H1 (cell line): ENCODE measurements at regions not wholly inside any gene's neighbourhood (a gene's known extent, or its start where the extent isn't known, plus 50 kb on each side); places are given as distances from the start of the nearest gene placed in this dataset.

Experiments
- CTCF ChIA-PET: fragments of 300-600 bp; sonication (Branson Sonifier 250); formaldehyde crosslinking; loops from one replicate; lab custom pipeline; 2021; ENCODE audit not compliant: partially characterized antibody; lab: Charles Lee
- POLR2A ChIA-PET: fragments of 300-600 bp; sonication (Branson Sonifier 250); formaldehyde crosslinking; loops from one replicate; lab custom pipeline; 2021; ENCODE audit warnings: inconsistent platforms; ENCODE audit not compliant: partially characterized antibody; lab: Charles Lee
- DNase-seq, 2 experiments: peaks; one replicate each; pipeline versions ENCODE4 v3.0.0 to v3.0.0-alpha.2; 2010 to 2022; ENCODE audit warnings: low spot score in 2 of 2, low read depth in 1 of 2, mixed read lengths in 1 of 2
- FAIRE-seq: peaks from 2 replicates; lab custom pipeline; 2011; peaks lifted over from hg19 to GRCh38; lab: Jason Lieb, UNC
- H2AFZ ChIP-seq: 2 replicates; pipeline ENCODE4 v1.8.1; 2012; ENCODE audit warnings: low read length, inconsistent platforms
- H2AK5ac ChIP-seq: 2 replicates; pipeline ENCODE4 v1.6.1; 2013; ENCODE audit warnings: low read depth, low read length
- H2BK120ac ChIP-seq: replicated peaks from 2 replicates; pipeline ENCODE3; 2013; ENCODE audit warnings: low read depth, low read length, inconsistent platforms
- H2BK12ac ChIP-seq: 2 replicates; pipeline ENCODE4 v1.6.1; 2013; ENCODE audit warnings: low read depth, low read length
- H2BK15ac ChIP-seq: 2 replicates; pipeline ENCODE4 v1.6.1; 2013; ENCODE audit warnings: low read length
- H2BK20ac ChIP-seq: 2 replicates; pipeline ENCODE4 v1.6.1; 2013; ENCODE audit warnings: low read length
- H2BK5ac ChIP-seq: 2 replicates; pipeline ENCODE4 v1.6.1; 2013; ENCODE audit warnings: low read depth, low read length
- H3K14ac ChIP-seq: 2 replicates; pipeline ENCODE4 v1.6.1; 2013; ENCODE audit warnings: inconsistent platforms; ENCODE audit not compliant: insufficient read length
- H3K18ac ChIP-seq: 2 replicates; pipeline ENCODE4 v1.6.1; 2013; ENCODE audit warnings: low read length; ENCODE audit errors: extremely low read depth
- H3K23ac ChIP-seq: 2 replicates; pipeline ENCODE4 v1.6.1; 2013; ENCODE audit warnings: inconsistent platforms; ENCODE audit not compliant: insufficient read length
- H3K23me2 ChIP-seq: 2 replicates; pipeline ENCODE4 v1.6.1; 2013; ENCODE audit warnings: low read depth, low read length
- H3K27ac ChIP-seq: 2 replicates; pipeline ENCODE4 v1.6.1; 2011; ENCODE audit warnings: low read depth, low read length, inconsistent platforms
- H3K27me3 ChIP-seq, 4 experiments: replicated peaks in 1 of 4; 1 replicate in 1 of 4; 2 replicates in 3 of 4; pipeline versions ENCODE4 v1.6.1 to v1.8.1; 2011 to 2013; ENCODE audit warnings: low read length in 3 of 4, mild to moderate bottlenecking in 3 of 4, inconsistent platforms in 2 of 4, mixed read lengths in 2 of 4, moderate library complexity in 1 of 4; ENCODE audit not compliant: control insufficient read depth in 3 of 4, insufficient read depth in 3 of 4; ENCODE audit errors: extremely low read depth in 1 of 4
- H3K36me3 ChIP-seq, 4 experiments: 2 replicates each; pipeline versions ENCODE4 v1.6.1 to v1.8.1; 2011 to 2013; ENCODE audit warnings: mild to moderate bottlenecking in 4 of 4, low read length in 3 of 4, moderate library complexity in 2 of 4, control low read depth in 1 of 4, inconsistent platforms in 1 of 4; ENCODE audit not compliant: insufficient read depth in 4 of 4, control insufficient read depth in 2 of 4
- H3K4ac ChIP-seq: replicated peaks from 2 replicates; pipeline ENCODE3; 2013; ENCODE audit warnings: low read length, low read depth, mixed read lengths, inconsistent platforms; ENCODE audit not compliant: insufficient read length
- H3K4me1 ChIP-seq, 4 experiments: replicated peaks in 1 of 4; 1 replicate in 1 of 4; 2 replicates in 3 of 4; pipeline versions ENCODE4 v1.6.1 to v1.8.1; 2011 to 2013; ENCODE audit warnings: low read length in 3 of 4, inconsistent platforms in 2 of 4, mixed read lengths in 1 of 4; ENCODE audit not compliant: insufficient read depth in 4 of 4, control insufficient read depth in 3 of 4
- H3K4me2 ChIP-seq, 2 experiments: 2 replicates each; pipeline versions ENCODE4 v1.6.1 to v1.8.1; 2011 to 2013; ENCODE audit warnings: low read depth in 2 of 2, low read length in 2 of 2, control low read depth in 1 of 2, inconsistent platforms in 1 of 2, mild to moderate bottlenecking in 1 of 2; ENCODE audit not compliant: insufficient read depth in 1 of 2
- H3K4me3 ChIP-seq, 4 experiments: fragments of 200-600, 300-600 bp in 1 of 4; sonication (generic), shearing (Covaris generic), sonication (Bioruptor Twin) in 1 of 4; 2 replicates each; pipeline versions ENCODE4 v1.5.1 to v1.8.1; 2011 to 2016; ENCODE audit warnings: low read length in 4 of 4, low read depth in 3 of 4, control low read depth in 2 of 4, inconsistent platforms in 2 of 4, mild to moderate bottlenecking in 2 of 4, mixed read lengths in 1 of 4, moderate library complexity in 1 of 4; ENCODE audit not compliant: insufficient read depth in 2 of 4; ENCODE audit errors: extremely low read depth in 1 of 4
- H3K56ac ChIP-seq: replicated peaks from 2 replicates; pipeline ENCODE3; 2013; ENCODE audit warnings: low read depth, mild to moderate bottlenecking, mixed read lengths, low read length, inconsistent platforms; ENCODE audit not compliant: insufficient read length
- H3K79me1 ChIP-seq: 2 replicates; pipeline ENCODE4 v1.6.1; 2013; ENCODE audit warnings: low read depth, low read length, control low read depth
- H3K79me2 ChIP-seq, 2 experiments: 2 replicates each; pipeline versions ENCODE4 v1.6.1 to v1.8.1; 2012 to 2013; ENCODE audit warnings: low read length in 2 of 2, mild to moderate bottlenecking in 2 of 2, inconsistent platforms in 1 of 2; ENCODE audit not compliant: insufficient read depth in 2 of 2, control insufficient read depth in 1 of 2
- H3K9ac ChIP-seq, 4 experiments: replicated peaks in 1 of 4; 1 replicate in 1 of 4; 2 replicates in 3 of 4; pipeline versions ENCODE4 v1.6.1 to v1.8.1; 2011 to 2013; ENCODE audit warnings: low read depth in 3 of 4, low read length in 3 of 4, control low read depth in 2 of 4, mild to moderate bottlenecking in 2 of 4, moderate library complexity in 2 of 4, inconsistent platforms in 1 of 4; ENCODE audit errors: extremely low read depth in 1 of 4
- H3K9me3 ChIP-seq, 2 experiments: 2 replicates each; pipeline versions ENCODE4 v1.6.1 to v1.8.1; 2012 to 2013; ENCODE audit warnings: mild to moderate bottlenecking in 2 of 2, moderate library complexity in 2 of 2, control low read depth in 1 of 2, inconsistent platforms in 1 of 2, low read depth in 1 of 2, low read length in 1 of 2, mixed read lengths in 1 of 2; ENCODE audit not compliant: insufficient read depth in 2 of 2
- H4K20me1 ChIP-seq, 2 experiments: replicated peaks in 1 of 2; 2 replicates each; pipeline versions ENCODE3 to v1.8.1; 2011 to 2013; ENCODE audit warnings: inconsistent platforms in 2 of 2, low read length in 2 of 2, mild to moderate bottlenecking in 1 of 2; ENCODE audit not compliant: insufficient read depth in 2 of 2, control insufficient read depth in 1 of 2
- H4K5ac ChIP-seq: 2 replicates; pipeline ENCODE4 v1.6.1; 2013; ENCODE audit warnings: low read length, low read depth, mixed read lengths, inconsistent platforms; ENCODE audit not compliant: insufficient read length
- H4K8ac ChIP-seq: 2 replicates; pipeline ENCODE4 v1.8.0; 2013; ENCODE audit warnings: mild to moderate bottlenecking, moderate library complexity, low read length, inconsistent platforms; ENCODE audit not compliant: insufficient read depth; ENCODE audit errors: extremely low read depth
- H4K91ac ChIP-seq: replicated peaks from 2 replicates; pipeline ENCODE3; 2013; ENCODE audit warnings: low read length, mixed read lengths, inconsistent platforms; ENCODE audit not compliant: insufficient read length
- ATF2 ChIP-seq: IDR thresholded peaks from 2 replicates; pipeline ENCODE4 v1.6.1; 2012; ENCODE audit warnings: low read length, inconsistent platforms
- BRCA1 ChIP-seq: IDR thresholded peaks from 2 replicates; pipeline ENCODE4 v1.6.1; 2012; ENCODE audit warnings: low read depth, low read length, improper control_type of control experiment
- FOSL1 ChIP-seq: IDR thresholded peaks from 2 replicates; pipeline ENCODE4 v1.6.1; 2011; ENCODE audit warnings: mild to moderate bottlenecking, low read depth, low read length, moderate library complexity; ENCODE audit not compliant: insufficient read depth
- GTF2F1 ChIP-seq: IDR thresholded peaks from 2 replicates; pipeline ENCODE4 v1.6.1; 2012; ENCODE audit warnings: low read depth, low read length, improper control_type of control experiment, borderline replicate concordance
- KDM1A ChIP-seq: fragments of 200-600, 300-600 bp; sonication (generic); IDR thresholded peaks from 2 replicates; pipeline ENCODE4 v1.7.1; 2016; ENCODE audit warnings: mild to moderate bottlenecking, low read length, borderline replicate concordance
- MAFK ChIP-seq: IDR thresholded peaks from 2 replicates; pipeline ENCODE4 v1.6.1; 2012; ENCODE audit warnings: low read depth, mild to moderate bottlenecking, improper control_type of control experiment, low read length
- POLR2AphosphoS5 ChIP-seq: IDR thresholded peaks from 2 replicates; pipeline ENCODE4 v1.6.1; 2011; ENCODE audit warnings: low read depth, low read length
- SIRT6 ChIP-seq: IDR thresholded peaks from one replicate; pipeline ENCODE4 v1.7.1; 2012; ENCODE audit warnings: low read length, inconsistent platforms
- TAF1 ChIP-seq: IDR thresholded peaks from 2 replicates; pipeline ENCODE4 v1.6.1; 2011; ENCODE audit warnings: mild to moderate bottlenecking, low read depth, low read length
- ZNF274 ChIP-seq: IDR thresholded peaks from 2 replicates; pipeline ENCODE4 v1.7.0; 2012; ENCODE audit warnings: low read length, borderline replicate concordance; ENCODE audit errors: extremely low read depth
- WGBS, 2 experiments: shearing (Covaris generic) in 1 of 2; methylation state at CpG; one replicate each; pipeline versions ENCODE4 v1.1.6 to v1.1.7; 2013 to 2015; ENCODE audit warnings: low lambda C conversion rate in 2 of 2, mixed read lengths in 2 of 2, inconsistent platforms in 1 of 2, low coverage in 1 of 2, missing lambda C conversion rate in 1 of 2; ENCODE audit not compliant: insufficient replicate concordance in 2 of 2, insufficient coverage in 1 of 2, insufficient read length in 1 of 2; ENCODE audit errors: extremely low coverage in 1 of 2, missing lambda C conversion rate in 1 of 2; 5-methylcytosine and 5-hydroxymethylcytosine counted together

GRCh38 chr15:35725353-35725752 lies 179.4 kb upstream of the DPH6 start:
- no peaks in the 10 kb centered on the region for H3K36me3 ChIP-seq
- H3K27ac ChIP-seq = no peak overlapping the region
- H3K4me1 ChIP-seq = 0 out of 7 replicates have a peak, but pooled peaks cover 0 to 3% (median 0%) of the 10 kb centered on the region in 4 experiments
- H3K23me2 ChIP-seq = no peaks in the 10 kb centered on the region
- no peaks in the 10 kb centered on the region for H3K9me3 ChIP-seq
- no peak overlapping the region for H2AK5ac ChIP-seq
- DNase-seq (no peak), FAIRE-seq (no peak)
- H3K4me3 ChIP-seq = no peak overlapping the region
- no peak overlapping the region for H2BK20ac ChIP-seq
- no peak overlapping the region for H3K56ac ChIP-seq
- H4K20me1 ChIP-seq = no peaks in the 10 kb centered on the region
- TF ChIP-seq FOSL1 (no peak), MAFK (no peak), TAF1 (no peak), ATF2 (no peak), GTF2F1 (no peak), POLR2AphosphoS5 (no peak), ZNF274 (no peak), KDM1A (no peak), BRCA1 (no peak), SIRT6 (no peak)
- H2BK15ac ChIP-seq = no peak overlapping the region
- H2BK5ac ChIP-seq = no peak overlapping the region
- no peaks in the 10 kb centered on the region for H3K79me1 ChIP-seq
- no peak overlapping the region for H2BK120ac ChIP-seq
- no peak overlapping the region for H4K8ac ChIP-seq
- no peak overlapping the region for H2AFZ ChIP-seq
- no peak overlapping the region for H3K23ac ChIP-seq
- POLR2A ChIA-PET = no interaction called here
- WGBS, 2 experiments = 93% methylated on average over 3 of the region's 3 CpGs; no CpG with 5 or more reads in 1 of the 2 experiments
- no peak overlapping the region for H3K9ac ChIP-seq
- CTCF ChIA-PET = interaction anchor here (0.6 kb wide), 1 partner anchor 967 kb away, joined by 4 read pairs; no protein-coding TSS in a partner anchor
- H4K5ac ChIP-seq = no peak overlapping the region
- no peak overlapping the region for H3K18ac ChIP-seq
- no peak overlapping the region for H2BK12ac ChIP-seq
- no peak overlapping the region for H3K4ac ChIP-seq
- H3K79me2 ChIP-seq = no peaks in the 10 kb centered on the region
- no peaks in the 10 kb centered on the region for H3K27me3 ChIP-seq
- H3K4me2 ChIP-seq = no peak overlapping the region
- no peak overlapping the region for H4K91ac ChIP-seq
- H3K14ac ChIP-seq = no peak overlapping the region
